HL-60 (cell line): ENCODE measurements at regions not wholly inside any gene's neighbourhood (a gene's known extent, or its start where the extent isn't known, plus 50 kb on each side); places are given as distances from the start of the nearest gene placed in this dataset.

Experiments
- DNase-seq, 2 experiments: peaks; one replicate each; pipeline ENCODE4 v3.0.0-alpha.2; 2010 to 2020; ENCODE audit warnings: low read depth in 1 of 2, low spot score in 1 of 2
- H3K27ac ChIP-seq: fragments of 250-450 bp; sonication (Bioruptor Pico); replicated peaks from 2 replicates; pipeline ENCODE4 v1.5.1; 2020; ENCODE audit warnings: mild to moderate bottlenecking, moderate library complexity
- H3K27me3 ChIP-seq: fragments of 250-450 bp; sonication (Bioruptor Pico); 2 replicates; pipeline ENCODE4 v1.5.1; 2021; ENCODE audit warnings: mild to moderate bottlenecking, moderate library complexity; ENCODE audit not compliant: insufficient read depth, poor library complexity, severe bottlenecking
- H3K4me3 ChIP-seq: replicated peaks from 2 replicates; pipeline ENCODE4 v1.5.1; 2011; ENCODE audit warnings: mild to moderate bottlenecking, control low read depth, low read length; ENCODE audit not compliant: insufficient read depth
- CTCF ChIP-seq: IDR thresholded peaks from one replicate; pipeline ENCODE4 v1.5.1; 2011; ENCODE audit warnings: low read length, control low read depth, inconsistent platforms; ENCODE audit not compliant: insufficient read depth
- GABPA ChIP-seq: IDR thresholded peaks from 2 replicates; pipeline ENCODE4 v1.6.1; 2012; ENCODE audit warnings: low read depth
- POLR2AphosphoS5 ChIP-seq: IDR thresholded peaks from 2 replicates; pipeline ENCODE4 v1.6.1; 2012; ENCODE audit warnings: low read depth
- SPI1 ChIP-seq: IDR thresholded peaks from 2 replicates; pipeline ENCODE4 v1.6.1; 2012; ENCODE audit warnings: low read depth, mild to moderate bottlenecking, borderline replicate concordance
- TF ChIP-seq, protein P1 (sequence below): IDR thresholded peaks from 2 replicates; pipeline ENCODE4 v1.6.1; 2012; ENCODE audit warnings: low read depth; ENCODE audit not compliant: insufficient replicate concordance

DNA sequence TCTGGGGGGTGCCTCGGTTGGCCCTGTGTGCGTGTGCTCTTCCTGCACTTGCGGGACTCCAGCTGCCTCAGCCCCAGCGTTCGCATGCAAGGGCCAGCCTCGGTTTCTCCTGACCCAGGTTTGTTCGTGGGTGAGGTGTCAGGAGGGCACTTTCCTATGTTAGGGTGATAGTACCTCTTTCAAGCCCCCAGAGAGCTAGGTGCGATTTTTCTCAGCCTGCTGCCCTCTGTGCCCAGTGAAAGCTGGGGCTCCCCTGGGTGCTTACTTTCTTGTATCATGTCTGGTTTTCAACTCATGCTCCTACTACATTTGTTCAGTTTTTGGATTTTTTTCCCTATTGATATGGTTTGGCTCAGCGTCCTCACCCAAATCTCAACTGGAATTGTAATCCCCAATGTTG, 289.2 kb downstream of the TEX29 start:
- TF ChIP-seq POLR2AphosphoS5: no peak
- no peak for TF ChIP-seq SPI1
- no peak for TF ChIP-seq CTCF
- TF ChIP-seq, protein P1, sequence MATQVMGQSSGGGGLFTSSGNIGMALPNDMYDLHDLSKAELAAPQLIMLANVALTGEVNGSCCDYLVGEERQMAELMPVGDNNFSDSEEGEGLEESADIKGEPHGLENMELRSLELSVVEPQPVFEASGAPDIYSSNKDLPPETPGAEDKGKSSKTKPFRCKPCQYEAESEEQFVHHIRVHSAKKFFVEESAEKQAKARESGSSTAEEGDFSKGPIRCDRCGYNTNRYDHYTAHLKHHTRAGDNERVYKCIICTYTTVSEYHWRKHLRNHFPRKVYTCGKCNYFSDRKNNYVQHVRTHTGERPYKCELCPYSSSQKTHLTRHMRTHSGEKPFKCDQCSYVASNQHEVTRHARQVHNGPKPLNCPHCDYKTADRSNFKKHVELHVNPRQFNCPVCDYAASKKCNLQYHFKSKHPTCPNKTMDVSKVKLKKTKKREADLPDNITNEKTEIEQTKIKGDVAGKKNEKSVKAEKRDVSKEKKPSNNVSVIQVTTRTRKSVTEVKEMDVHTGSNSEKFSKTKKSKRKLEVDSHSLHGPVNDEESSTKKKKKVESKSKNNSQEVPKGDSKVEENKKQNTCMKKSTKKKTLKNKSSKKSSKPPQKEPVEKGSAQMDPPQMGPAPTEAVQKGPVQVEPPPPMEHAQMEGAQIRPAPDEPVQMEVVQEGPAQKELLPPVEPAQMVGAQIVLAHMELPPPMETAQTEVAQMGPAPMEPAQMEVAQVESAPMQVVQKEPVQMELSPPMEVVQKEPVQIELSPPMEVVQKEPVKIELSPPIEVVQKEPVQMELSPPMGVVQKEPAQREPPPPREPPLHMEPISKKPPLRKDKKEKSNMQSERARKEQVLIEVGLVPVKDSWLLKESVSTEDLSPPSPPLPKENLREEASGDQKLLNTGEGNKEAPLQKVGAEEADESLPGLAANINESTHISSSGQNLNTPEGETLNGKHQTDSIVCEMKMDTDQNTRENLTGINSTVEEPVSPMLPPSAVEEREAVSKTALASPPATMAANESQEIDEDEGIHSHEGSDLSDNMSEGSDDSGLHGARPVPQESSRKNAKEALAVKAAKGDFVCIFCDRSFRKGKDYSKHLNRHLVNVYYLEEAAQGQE: no peak
- no peak for TF ChIP-seq GABPA
- no peak for DNase-seq
- Histone ChIP-seq H3K27ac (no peak overlapping the region), H3K4me3 (no peak overlapping the region), H3K27me3 (no peaks in the 10 kb centered on the region)

DNA sequence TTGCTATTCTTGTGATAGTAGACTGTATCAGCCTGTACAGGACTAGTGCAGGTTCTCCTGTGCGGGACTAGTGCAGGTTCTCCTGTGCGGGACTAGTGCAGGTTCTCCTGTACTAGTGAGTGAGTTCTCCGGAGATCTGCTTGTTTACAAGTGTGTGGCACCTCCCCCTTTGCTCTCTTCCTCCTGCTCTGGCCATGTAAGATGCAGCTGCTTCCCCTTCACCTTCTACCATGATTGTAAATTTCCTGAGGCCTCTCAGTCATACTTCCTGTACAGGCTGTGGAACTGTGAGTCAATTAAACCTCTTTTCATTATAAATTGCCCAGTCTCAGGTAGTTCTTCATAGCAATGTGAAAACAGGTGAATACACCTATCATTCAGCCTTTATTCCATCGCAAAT, 289.6 kb downstream of the TEX29 start:
- Histone ChIP-seq H3K27me3 (peaks cover 3% of the 10 kb centered on the region), H3K4me3 (no peak overlapping the region), H3K27ac (no peak overlapping the region)
- TF ChIP-seq, protein P1: no peak
- TF ChIP-seq CTCF: no peak
- no peak for TF ChIP-seq SPI1
- no peak for TF ChIP-seq POLR2AphosphoS5
- no peak for TF ChIP-seq GABPA
- no peak for DNase-seq

DNA sequence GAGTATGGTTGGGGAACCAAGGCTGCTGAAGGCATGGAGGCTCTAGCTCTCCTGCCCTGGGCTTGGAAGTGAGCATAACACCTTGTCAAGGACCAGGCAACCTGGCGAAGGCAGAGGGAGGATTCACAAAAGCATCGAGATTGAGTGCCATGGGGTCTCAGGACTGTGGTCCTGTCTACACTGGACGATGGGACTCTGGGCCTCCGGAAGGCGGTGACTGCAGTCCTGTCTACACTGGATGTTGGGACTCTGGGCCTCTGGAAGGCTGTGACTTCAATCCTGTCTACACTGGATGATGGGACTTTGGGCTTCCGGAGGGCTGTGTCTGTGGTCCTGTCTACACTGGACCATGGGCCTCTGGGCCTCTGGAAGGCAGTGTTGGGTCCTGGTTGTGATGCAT, 290.4 kb downstream of the TEX29 start:
- TF ChIP-seq SPI1 (no peak), CTCF (no peak), POLR2AphosphoS5 (no peak), GABPA (no peak)
- TF ChIP-seq, protein P1: no peak
- Histone ChIP-seq H3K27me3 (peaks cover 4% of the 10 kb centered on the region), H3K4me3 (no peak overlapping the region), H3K27ac (no peak overlapping the region)
- DNase-seq: no peak
